A549 (cell line): ENCODE measurements at regions not wholly inside any gene's neighbourhood (a gene's known extent, or its start where the extent isn't known, plus 50 kb on each side); places are given as distances from the start of the nearest gene placed in this dataset.

Experiments
- ATAC-seq, 2 experiments: fragments of 200-7000 bp in 1 of 2; fragments of >200 bp in 1 of 2; cut with Nextera tagmentation in 1 of 2; cut with Tn5 transposase in 1 of 2; 3 replicates each; pipeline versions ENCODE4 v1.8.0 to v1.9.1; 2018 to 2020; ENCODE audit warnings: mild to moderate bottlenecking in 1 of 2, moderate library complexity in 1 of 2
- CTCF ChIA-PET: fragments of 300-600 bp; sonication (Branson Sonifier 250); formaldehyde crosslinking; extraction: SDS; loops from one replicate; lab custom pipeline; 2021; ENCODE audit warnings: antibody characterized with exemption, inconsistent platforms; lab: Yijun Ruan, JAX
- POLR2A ChIA-PET: fragments of 350-600 bp; formaldehyde crosslinking; extraction: SDS; loops from one replicate; lab custom pipeline; 2021; ENCODE audit warnings: antibody characterized with exemption, inconsistent platforms; lab: Yijun Ruan, JAX
- DNase-seq, 2 experiments: peaks; one replicate each; pipeline versions ENCODE4 v3.0.0 to v3.0.0-alpha.2; 2011 to 2016; ENCODE audit warnings: low read depth in 1 of 2, low spot score in 1 of 2
- FAIRE-seq: peaks from 2 replicates; lab custom pipeline; 2011; peaks lifted over from hg19 to GRCh38; lab: Jason Lieb, UNC
- H3K27ac ChIP-seq, 2 experiments: fragments of >200 bp; sonication (Bioruptor Twin); formaldehyde crosslinking; 3 replicates each; pipeline ENCODE4 v1.5.1; 2016 to 2017
- H3K4me1 ChIP-seq: fragments of >200 bp; sonication (Bioruptor Twin); formaldehyde crosslinking; 3 replicates; pipeline ENCODE4 v1.6.1; 2016
- H3K4me2 ChIP-seq: fragments of >200 bp; sonication (Bioruptor Twin); formaldehyde crosslinking; 3 replicates; pipeline ENCODE4 v1.6.1; 2016
- H3K4me3 ChIP-seq: fragments of >200 bp; sonication (Bioruptor Twin); formaldehyde crosslinking; 3 replicates; pipeline ENCODE4 v1.5.1; 2016
- H3K9me3 ChIP-seq: fragments of >200 bp; sonication (Bioruptor Twin); formaldehyde crosslinking; 3 replicates; pipeline ENCODE4 v1.6.1; 2016
- BHLHE40 ChIP-seq: IDR thresholded peaks from 2 replicates; pipeline ENCODE4 v1.6.1; 2012; ENCODE audit warnings: low read depth, low read length, inconsistent platforms
- CBX2 ChIP-seq: fragments of 200-600 bp; sonication (generic); IDR thresholded peaks from 2 replicates; pipeline ENCODE4 v1.6.1; 2016; ENCODE audit warnings: low read depth, mild to moderate bottlenecking, borderline replicate concordance
- CHD2 ChIP-seq: fragments of 150-350 bp; IDR thresholded peaks from 2 replicates; pipeline ENCODE4 v1.6.1; 2014; ENCODE audit warnings: low read length; ENCODE audit not compliant: partially characterized antibody
- CHD4 ChIP-seq: fragments of 200-600 bp; sonication (generic); IDR thresholded peaks from 2 replicates; pipeline ENCODE4 v1.6.1; 2016; ENCODE audit warnings: antibody characterized with exemption, mild to moderate bottlenecking, borderline replicate concordance
- EP300 ChIP-seq, 2 experiments: fragments of >200 bp; sonication (Bioruptor Twin); formaldehyde crosslinking; IDR thresholded peaks; 2 replicates in 1 of 2; 3 replicates in 1 of 2; pipeline ENCODE4 v1.6.1; 2016 to 2017
- ESRRA ChIP-seq: fragments of 150-350 bp; IDR thresholded peaks from 2 replicates; pipeline ENCODE4 v1.6.1; 2014; ENCODE audit warnings: mild to moderate bottlenecking, low read length, borderline replicate concordance
- FOSL2 ChIP-seq, 2 experiments: fragments of 450-650 bp in 1 of 2; fragments of >200 bp in 1 of 2; sonication (Bioruptor Twin) in 1 of 2; formaldehyde crosslinking; IDR thresholded peaks; 2 replicates each; pipeline versions ENCODE4 v1.5.0 to v1.6.1; 2016 to 2020; ENCODE audit warnings: mild to moderate bottlenecking in 1 of 2, moderate library complexity in 1 of 2
- FOXS1 ChIP-seq: fragments of 250-450 bp; sonication (Bioruptor Pico); IDR thresholded peaks from 2 replicates; pipeline ENCODE4 v1.5.0; 2020; ENCODE audit warnings: mild to moderate bottlenecking, moderate library complexity
- HDAC2 ChIP-seq: fragments of 200-600 bp; sonication (generic); IDR thresholded peaks from 2 replicates; pipeline ENCODE4 v1.6.1; 2016
- HEYL ChIP-seq: fragments of 250-450 bp; sonication (Bioruptor Pico); IDR thresholded peaks from 2 replicates; pipeline ENCODE4 v1.8.0; 2021; ENCODE audit warnings: mild to moderate bottlenecking, moderate library complexity
- MAZ ChIP-seq: fragments of 150-350 bp; IDR thresholded peaks from 2 replicates; pipeline ENCODE4 v1.6.1; 2014; ENCODE audit warnings: antibody characterized with exemption, low read depth, low read length, borderline replicate concordance
- NR3C1 ChIP-seq: fragments of >200 bp; sonication (Bioruptor Twin); formaldehyde crosslinking; IDR thresholded peaks from 3 replicates; pipeline ENCODE4 v1.6.1; 2017
- PHF8 ChIP-seq: fragments of 200-600 bp; sonication (generic); IDR thresholded peaks from 2 replicates; pipeline ENCODE4 v1.6.1; 2016; ENCODE audit warnings: low read depth, mild to moderate bottlenecking, antibody characterized with exemption, moderate library complexity, borderline replicate concordance
- POLR2A ChIP-seq: IDR thresholded peaks from 2 replicates; pipeline ENCODE4 v1.6.1; 2012; ENCODE audit warnings: mild to moderate bottlenecking, low read length
- POLR2AphosphoS2 ChIP-seq: conservative IDR thresholded peaks from 2 replicates; pipeline ENCODE4 v1.6.1; 2012; ENCODE audit warnings: low read length, improper control_type of control experiment, inconsistent platforms
- RAD21 ChIP-seq, 2 experiments: fragments of >200 bp in 1 of 2; sonication (Bioruptor Twin) in 1 of 2; formaldehyde crosslinking in 1 of 2; IDR thresholded peaks in 1 of 2; conservative IDR thresholded peaks in 1 of 2; 2 replicates in 1 of 2; 3 replicates in 1 of 2; pipeline ENCODE4 v1.6.1; 2012 to 2018; ENCODE audit warnings: inconsistent platforms in 1 of 2
- RARB ChIP-seq: fragments of 250-450 bp; sonication (Bioruptor Pico); IDR thresholded peaks from 2 replicates; pipeline ENCODE4 v1.8.0; 2021; ENCODE audit warnings: mild to moderate bottlenecking, moderate library complexity
- RNF2 ChIP-seq: fragments of 200-600 bp; sonication (generic); IDR thresholded peaks from 2 replicates; pipeline ENCODE4 v1.6.1; 2016; ENCODE audit warnings: low read depth, mild to moderate bottlenecking, antibody characterized with exemption, moderate library complexity, borderline replicate concordance
- SMC3 ChIP-seq: fragments of >200 bp; sonication (Bioruptor Twin); formaldehyde crosslinking; IDR thresholded peaks from 3 replicates; pipeline ENCODE4 v1.6.1; 2018; ENCODE audit warnings: inconsistent platforms
- TP53 ChIP-seq: fragments of 250-450 bp; sonication (Bioruptor Pico); IDR thresholded peaks from 2 replicates; pipeline ENCODE4 v1.5.0; 2021; ENCODE audit warnings: mild to moderate bottlenecking, moderate library complexity
- ZFP36 ChIP-seq: fragments of 450-650 bp; IDR thresholded peaks from 2 replicates; pipeline ENCODE4 v1.6.1; 2014; ENCODE audit warnings: borderline replicate concordance; ENCODE audit not compliant: partially characterized antibody
- ZSCAN20 ChIP-seq: fragments of 250-450 bp; sonication (Bioruptor Pico); IDR thresholded peaks from 2 replicates; pipeline ENCODE4 v1.8.0; 2022; ENCODE audit warnings: mild to moderate bottlenecking, moderate library complexity
- WGBS: methylation state at CpG from one replicate; pipeline ENCODE4 v1.1.6; 2017; ENCODE audit errors: missing lambda C conversion rate; 5-methylcytosine and 5-hydroxymethylcytosine counted together
- TF ChIP-seq, protein P1 (sequence below): fragments of 250-450 bp; sonication (Bioruptor Pico); IDR thresholded peaks from 2 replicates; pipeline ENCODE4 v1.5.0; 2020; ENCODE audit warnings: low read depth, mild to moderate bottlenecking, moderate library complexity
- TF ChIP-seq, protein P2 (sequence below): IDR thresholded peaks from 2 replicates; pipeline ENCODE4 v1.6.1; 2012; ENCODE audit warnings: low read depth, borderline replicate concordance
- TF ChIP-seq, protein P3 (sequence below): fragments of 200-600 bp; sonication (generic); IDR thresholded peaks from 2 replicates; pipeline ENCODE4 v1.6.1; 2016; ENCODE audit warnings: antibody characterized with exemption, mild to moderate bottlenecking, moderate library complexity
- TF ChIP-seq, protein P4 (sequence below): fragments of 450-650 bp; IDR thresholded peaks from 2 replicates; pipeline ENCODE4 v1.6.1; 2014; ENCODE audit warnings: antibody characterized with exemption

DNA sequence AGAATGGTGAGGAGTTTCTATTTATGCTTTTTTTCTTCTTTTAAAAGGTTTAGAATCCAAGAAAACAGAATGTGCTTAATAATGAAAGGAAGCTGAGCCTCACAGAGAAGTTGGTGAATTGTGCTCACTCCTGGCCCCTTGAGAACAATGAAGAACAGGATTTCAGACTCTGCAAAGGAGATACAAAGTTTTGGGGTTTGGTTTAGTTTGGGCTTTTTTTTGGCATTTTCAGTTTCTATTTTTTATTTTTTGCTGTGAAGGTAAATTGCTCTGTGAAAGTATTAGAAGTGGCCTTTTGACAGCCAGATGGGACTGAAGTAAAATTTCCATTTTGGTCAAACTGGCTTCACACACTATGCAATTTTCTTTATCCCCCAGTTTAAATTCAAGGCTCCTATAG is 247.3 kb upstream of the GYPC start:
- H3K27ac ChIP-seq, result no peak overlapping the region
- H3K4me3 ChIP-seq, result no peak overlapping the region
- ChIA-PET CTCF (no interaction called here), POLR2A (no interaction called here)
- ATAC-seq (no peak), FAIRE-seq (no peak), DNase-seq (no peak)
- no peaks in the 10 kb centered on the region for H3K9me3 ChIP-seq
- TF ChIP-seq SMC3, result no peak
- no peak for TF ChIP-seq MAZ
- TF ChIP-seq TP53 (CRISPR knock-in tag), result no peak
- TF ChIP-seq, protein P1, sequence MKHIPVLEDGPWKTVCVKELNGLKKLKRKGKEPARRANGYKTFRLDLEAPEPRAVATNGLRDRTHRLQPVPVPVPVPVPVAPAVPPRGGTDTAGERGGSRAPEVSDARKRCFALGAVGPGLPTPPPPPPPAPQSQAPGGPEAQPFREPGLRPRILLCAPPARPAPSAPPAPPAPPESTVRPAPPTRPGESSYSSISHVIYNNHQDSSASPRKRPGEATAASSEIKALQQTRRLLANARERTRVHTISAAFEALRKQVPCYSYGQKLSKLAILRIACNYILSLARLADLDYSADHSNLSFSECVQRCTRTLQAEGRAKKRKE (CRISPR knock-in tag), result no peak
- no peak for TF ChIP-seq CBX2
- TF ChIP-seq POLR2AphosphoS2, result no peak
- H3K4me1 ChIP-seq, result no peaks in the 10 kb centered on the region
- H3K4me2 ChIP-seq, result no peak overlapping the region

DNA sequence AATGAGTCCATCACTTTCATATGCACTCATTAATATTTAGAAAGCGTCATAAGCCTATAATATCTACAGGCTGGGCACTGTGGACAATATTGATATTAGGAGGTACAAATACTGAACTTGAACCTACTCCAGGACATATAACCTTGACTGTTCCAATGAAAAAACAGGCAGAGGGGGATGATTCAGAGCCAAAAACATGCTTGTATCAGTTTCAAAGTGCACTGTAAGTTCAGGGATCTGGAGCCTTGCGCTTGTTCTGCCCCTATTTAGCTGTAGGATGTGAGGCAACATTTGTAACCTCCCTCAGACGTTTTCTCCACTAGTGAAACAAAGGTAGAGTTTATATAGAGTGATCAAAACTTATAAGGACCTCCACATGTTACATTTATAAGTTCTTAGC is 246.1 kb upstream of the GYPC start:
- DNase-seq (no peak), FAIRE-seq (no peak), ATAC-seq (no peak)
- Histone ChIP-seq H3K4me2 (no peak overlapping the region), H3K27ac (no peak overlapping the region), H3K9me3 (no peaks in the 10 kb centered on the region), H3K4me1 (no peaks in the 10 kb centered on the region), H3K4me3 (no peak overlapping the region)
- POLR2A ChIA-PET, result no interaction called here
- CTCF ChIA-PET, result no interaction called here
- TF ChIP-seq POLR2A (no peak), CHD2 (no peak), FOSL2 (IDR thresholded peaks at IDR 0.05) (no peak), FOSL2 (CRISPR knock-in tag; IDR thresholded peaks at IDR 0.05) (no peak), ZSCAN20 (CRISPR knock-in tag) (no peak)
- TF ChIP-seq, protein P2, sequence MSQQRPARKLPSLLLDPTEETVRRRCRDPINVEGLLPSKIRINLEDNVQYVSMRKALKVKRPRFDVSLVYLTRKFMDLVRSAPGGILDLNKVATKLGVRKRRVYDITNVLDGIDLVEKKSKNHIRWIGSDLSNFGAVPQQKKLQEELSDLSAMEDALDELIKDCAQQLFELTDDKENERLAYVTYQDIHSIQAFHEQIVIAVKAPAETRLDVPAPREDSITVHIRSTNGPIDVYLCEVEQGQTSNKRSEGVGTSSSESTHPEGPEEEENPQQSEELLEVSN, result no peak
- 2% methylated on average over 3 of the region's 3 CpGs for WGBS

DNA sequence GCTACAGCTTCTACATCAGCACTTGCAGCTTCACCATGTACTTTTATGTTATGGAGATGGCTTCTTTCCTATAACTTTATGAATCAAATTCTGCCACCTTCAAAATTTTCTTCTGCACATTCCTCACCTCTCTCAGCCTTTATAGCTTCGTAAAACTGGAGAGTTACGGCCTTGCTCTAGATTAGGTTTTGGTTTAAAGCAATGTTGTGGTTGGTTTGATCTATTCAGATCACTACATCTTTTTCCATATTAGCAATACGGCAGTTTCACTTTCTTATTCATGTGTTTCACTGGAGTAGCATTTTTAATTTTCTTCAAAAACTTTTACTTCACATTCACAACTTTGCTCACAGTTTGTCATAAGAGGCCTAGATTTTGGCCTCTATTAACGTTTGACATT is 242.9 kb upstream of the GYPC start:
- no peaks in the 10 kb centered on the region for H3K9me3 ChIP-seq
- POLR2A ChIA-PET, result no interaction called here
- H3K4me2 ChIP-seq, result no peak overlapping the region
- no peak overlapping the region for H3K27ac ChIP-seq
- 10% methylated on average over 4 of the region's 4 CpGs for WGBS
- ATAC-seq (no peak), FAIRE-seq (no peak)
- no peak overlapping the region for H3K4me3 ChIP-seq
- H3K4me1 ChIP-seq, result no peaks in the 10 kb centered on the region
- CTCF ChIA-PET, result no interaction called here
- TF ChIP-seq BHLHE40, result no peak
- no peak for TF ChIP-seq NR3C1
- TF ChIP-seq EP300 (IDR thresholded peaks at IDR 0.05), result no peak
- TF ChIP-seq, protein P3, sequence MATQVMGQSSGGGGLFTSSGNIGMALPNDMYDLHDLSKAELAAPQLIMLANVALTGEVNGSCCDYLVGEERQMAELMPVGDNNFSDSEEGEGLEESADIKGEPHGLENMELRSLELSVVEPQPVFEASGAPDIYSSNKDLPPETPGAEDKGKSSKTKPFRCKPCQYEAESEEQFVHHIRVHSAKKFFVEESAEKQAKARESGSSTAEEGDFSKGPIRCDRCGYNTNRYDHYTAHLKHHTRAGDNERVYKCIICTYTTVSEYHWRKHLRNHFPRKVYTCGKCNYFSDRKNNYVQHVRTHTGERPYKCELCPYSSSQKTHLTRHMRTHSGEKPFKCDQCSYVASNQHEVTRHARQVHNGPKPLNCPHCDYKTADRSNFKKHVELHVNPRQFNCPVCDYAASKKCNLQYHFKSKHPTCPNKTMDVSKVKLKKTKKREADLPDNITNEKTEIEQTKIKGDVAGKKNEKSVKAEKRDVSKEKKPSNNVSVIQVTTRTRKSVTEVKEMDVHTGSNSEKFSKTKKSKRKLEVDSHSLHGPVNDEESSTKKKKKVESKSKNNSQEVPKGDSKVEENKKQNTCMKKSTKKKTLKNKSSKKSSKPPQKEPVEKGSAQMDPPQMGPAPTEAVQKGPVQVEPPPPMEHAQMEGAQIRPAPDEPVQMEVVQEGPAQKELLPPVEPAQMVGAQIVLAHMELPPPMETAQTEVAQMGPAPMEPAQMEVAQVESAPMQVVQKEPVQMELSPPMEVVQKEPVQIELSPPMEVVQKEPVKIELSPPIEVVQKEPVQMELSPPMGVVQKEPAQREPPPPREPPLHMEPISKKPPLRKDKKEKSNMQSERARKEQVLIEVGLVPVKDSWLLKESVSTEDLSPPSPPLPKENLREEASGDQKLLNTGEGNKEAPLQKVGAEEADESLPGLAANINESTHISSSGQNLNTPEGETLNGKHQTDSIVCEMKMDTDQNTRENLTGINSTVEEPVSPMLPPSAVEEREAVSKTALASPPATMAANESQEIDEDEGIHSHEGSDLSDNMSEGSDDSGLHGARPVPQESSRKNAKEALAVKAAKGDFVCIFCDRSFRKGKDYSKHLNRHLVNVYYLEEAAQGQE, result no peak
- TF ChIP-seq HEYL (CRISPR knock-in tag), result no peak
- TF ChIP-seq ESRRA, result no peak
- TF ChIP-seq, protein P4, sequence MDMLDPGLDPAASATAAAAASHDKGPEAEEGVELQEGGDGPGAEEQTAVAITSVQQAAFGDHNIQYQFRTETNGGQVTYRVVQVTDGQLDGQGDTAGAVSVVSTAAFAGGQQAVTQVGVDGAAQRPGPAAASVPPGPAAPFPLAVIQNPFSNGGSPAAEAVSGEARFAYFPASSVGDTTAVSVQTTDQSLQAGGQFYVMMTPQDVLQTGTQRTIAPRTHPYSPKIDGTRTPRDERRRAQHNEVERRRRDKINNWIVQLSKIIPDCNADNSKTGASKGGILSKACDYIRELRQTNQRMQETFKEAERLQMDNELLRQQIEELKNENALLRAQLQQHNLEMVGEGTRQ, result no peak
- no peak for TF ChIP-seq PHF8
- TF ChIP-seq ZFP36, result no peak
- no peak for TF ChIP-seq HDAC2
- TF ChIP-seq FOXS1 (CRISPR knock-in tag), result no peak
- TF ChIP-seq RNF2, result no peak
- TF ChIP-seq CHD4, result no peak
- TF ChIP-seq RAD21 (conservative IDR thresholded peaks at IDR 0.05 in 1 of 2, IDR thresholded peaks at IDR 0.05 in 1 of 2), result no peak
- no peak for TF ChIP-seq RARB (CRISPR knock-in tag)
- TF ChIP-seq, all 56 proteins: peak for 0
- DNase-seq, result no peak
